Panc1 (cell line): ENCODE measurements at regions not wholly inside any gene's neighbourhood (a gene's known extent, or its start where the extent isn't known, plus 50 kb on each side); places are given as distances from the start of the nearest gene placed in this dataset.

ENCODE experiments used
- ATAC-seq: fragments of 200-7000 bp; cut with Tn5 transposase; 2 replicates; pipeline ENCODE4 v1.9.1; 2020; ENCODE audit warnings: mild to moderate bottlenecking, moderate library complexity
- BruUV-seq: library from RNA; stranded (reverse); fragments of 400-500 nt; replicated peaks from 2 replicates; lab custom pipeline; 2021; lab: Mats Ljungman, UMichigan
- CTCF ChIA-PET: fragments of 300-600 bp; sonication (Branson Sonifier 250); formaldehyde crosslinking; loops from one replicate; lab custom pipeline; 2022; ENCODE audit warnings: antibody characterized with exemption; lab: Charles Lee
- POLR2A ChIA-PET: fragments of 300-600 bp; sonication (Branson Sonifier 250); formaldehyde crosslinking; loops from one replicate; lab custom pipeline; 2022; ENCODE audit warnings: antibody characterized with exemption; lab: Charles Lee
- DNase-seq: peaks from one replicate; pipeline ENCODE4 v3.0.0-alpha.2; 2010; ENCODE audit warnings: low read depth, low spot score
- H3K27ac ChIP-seq: 2 replicates; pipeline ENCODE4 v1.5.1; 2011; ENCODE audit warnings: mild to moderate bottlenecking, low read length, inconsistent platforms
- H3K27me3 ChIP-seq: fragments of 200-500 bp; sonication (Bioruptor generic); 2 replicates; pipeline ENCODE4 v1.6.0; 2014; ENCODE audit warnings: low read length, inconsistent platforms; ENCODE audit not compliant: control insufficient read depth, insufficient read depth
- H3K36me3 ChIP-seq: fragments of 200-500 bp; sonication (Bioruptor generic); 2 replicates; pipeline ENCODE4 v1.5.1; 2014; ENCODE audit warnings: inconsistent platforms, mild to moderate bottlenecking, low read length, moderate library complexity; ENCODE audit not compliant: control insufficient read depth, insufficient read depth
- H3K4me1 ChIP-seq: 2 replicates; pipeline ENCODE4 v1.5.1; 2011; ENCODE audit warnings: inconsistent platforms, mild to moderate bottlenecking, low read length, moderate library complexity; ENCODE audit not compliant: control insufficient read depth, insufficient read depth
- H3K4me3 ChIP-seq, 2 experiments: 2 replicates each; pipeline ENCODE4 v1.5.1; 2011 to 2012; ENCODE audit warnings: low read depth in 2 of 2, low read length in 2 of 2, mild to moderate bottlenecking in 2 of 2, inconsistent platforms in 1 of 2, moderate library complexity in 1 of 2
- H3K9me3 ChIP-seq: fragments of 200-500 bp; sonication (Bioruptor generic); 2 replicates; pipeline ENCODE4 v1.5.1; 2014; ENCODE audit warnings: low read depth, mild to moderate bottlenecking, inconsistent platforms, low read length, moderate library complexity; ENCODE audit not compliant: control insufficient read depth, insufficient read depth
- CTCF ChIP-seq: fragments of 450-650 bp; IDR thresholded peaks from 2 replicates; pipeline ENCODE4 v1.5.1; 2017; ENCODE audit warnings: mild to moderate bottlenecking
- POLR2AphosphoS5 ChIP-seq: IDR thresholded peaks from 2 replicates; pipeline ENCODE4 v1.6.1; 2012; ENCODE audit warnings: mild to moderate bottlenecking, low read depth, low read length, moderate library complexity
- SIN3A ChIP-seq: IDR thresholded peaks from 2 replicates; pipeline ENCODE4 v1.6.1; 2012; ENCODE audit warnings: low read depth, mild to moderate bottlenecking, low read length, moderate library complexity, borderline replicate concordance; ENCODE audit not compliant: insufficient read depth
- TCF7L2 ChIP-seq: IDR thresholded peaks from 2 replicates; pipeline ENCODE4 v1.6.1; 2011; ENCODE audit warnings: mild to moderate bottlenecking, low read depth, low read length, inconsistent platforms
- in situ Hi-C: cut with HindIII; loops from 2 replicates; pipeline ENCODE4 v1.10.0; 2016; ENCODE audit warnings: low sequenced_read_pairs, low pct_unique_long_range_greater_than_20kb
- intact Hi-C: fragments of 100-400 bp; cut with micrococcal nuclease; formaldehyde crosslinking; loops from one replicate; pipeline ENCODE4 v1.10.0; 2022; ENCODE audit not compliant: unreplicated experiment
- TF ChIP-seq, protein P1 (sequence below), 2 experiments: IDR thresholded peaks; 2 replicates each; pipeline ENCODE4 v1.6.1; 2011 to 2012; ENCODE audit warnings: low read depth in 2 of 2, control low read depth in 1 of 2, low read length in 1 of 2, mild to moderate bottlenecking in 1 of 2, moderate library complexity in 1 of 2; ENCODE audit not compliant: insufficient read depth in 1 of 2

DNA sequence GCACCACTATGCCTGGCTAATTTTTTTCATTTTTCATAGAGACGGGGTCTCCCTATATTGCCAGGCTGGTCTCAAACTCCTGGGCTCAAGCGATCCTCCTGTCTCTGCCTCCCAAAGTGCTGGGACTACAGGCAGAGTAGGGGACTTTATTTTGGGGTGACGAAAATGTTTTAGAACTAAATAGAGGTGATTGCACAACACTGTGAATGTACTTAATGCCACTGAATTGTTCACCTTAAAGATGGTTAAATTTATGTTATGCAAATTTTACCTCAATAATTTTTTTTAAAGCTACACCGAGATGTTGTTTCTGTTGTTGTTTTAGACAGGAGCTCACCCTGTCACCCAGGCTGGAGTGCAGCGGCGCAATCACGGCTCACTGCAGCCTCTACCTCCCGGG lies 111.9 kb upstream of the SEC14L1 start:
- intact Hi-C loops (no loop called here), in situ Hi-C loops (no loop called here)
- no peaks in the 10 kb centered on the region for H3K36me3 ChIP-seq
- no peak for DNase-seq
- H3K27ac ChIP-seq, result no peak overlapping the region
- ATAC-seq, result no peak
- POLR2A ChIA-PET, result interaction anchor here (0.8 kb wide), 1 partner anchor 121 kb away, joined by 3 read pairs; no protein-coding TSS in a partner anchor
- TF ChIP-seq CTCF (no peak), SIN3A (no peak), TCF7L2 (no peak), POLR2AphosphoS5 (no peak)
- TF ChIP-seq, protein P1, sequence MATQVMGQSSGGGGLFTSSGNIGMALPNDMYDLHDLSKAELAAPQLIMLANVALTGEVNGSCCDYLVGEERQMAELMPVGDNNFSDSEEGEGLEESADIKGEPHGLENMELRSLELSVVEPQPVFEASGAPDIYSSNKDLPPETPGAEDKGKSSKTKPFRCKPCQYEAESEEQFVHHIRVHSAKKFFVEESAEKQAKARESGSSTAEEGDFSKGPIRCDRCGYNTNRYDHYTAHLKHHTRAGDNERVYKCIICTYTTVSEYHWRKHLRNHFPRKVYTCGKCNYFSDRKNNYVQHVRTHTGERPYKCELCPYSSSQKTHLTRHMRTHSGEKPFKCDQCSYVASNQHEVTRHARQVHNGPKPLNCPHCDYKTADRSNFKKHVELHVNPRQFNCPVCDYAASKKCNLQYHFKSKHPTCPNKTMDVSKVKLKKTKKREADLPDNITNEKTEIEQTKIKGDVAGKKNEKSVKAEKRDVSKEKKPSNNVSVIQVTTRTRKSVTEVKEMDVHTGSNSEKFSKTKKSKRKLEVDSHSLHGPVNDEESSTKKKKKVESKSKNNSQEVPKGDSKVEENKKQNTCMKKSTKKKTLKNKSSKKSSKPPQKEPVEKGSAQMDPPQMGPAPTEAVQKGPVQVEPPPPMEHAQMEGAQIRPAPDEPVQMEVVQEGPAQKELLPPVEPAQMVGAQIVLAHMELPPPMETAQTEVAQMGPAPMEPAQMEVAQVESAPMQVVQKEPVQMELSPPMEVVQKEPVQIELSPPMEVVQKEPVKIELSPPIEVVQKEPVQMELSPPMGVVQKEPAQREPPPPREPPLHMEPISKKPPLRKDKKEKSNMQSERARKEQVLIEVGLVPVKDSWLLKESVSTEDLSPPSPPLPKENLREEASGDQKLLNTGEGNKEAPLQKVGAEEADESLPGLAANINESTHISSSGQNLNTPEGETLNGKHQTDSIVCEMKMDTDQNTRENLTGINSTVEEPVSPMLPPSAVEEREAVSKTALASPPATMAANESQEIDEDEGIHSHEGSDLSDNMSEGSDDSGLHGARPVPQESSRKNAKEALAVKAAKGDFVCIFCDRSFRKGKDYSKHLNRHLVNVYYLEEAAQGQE (IDR thresholded peaks at IDR 0.05; ENCODE audit: insufficient read depth in 1 of 2, low read depth in 2 of 2, low read length in 1 of 2), result no peak
- no TSS peak for BruUV-seq
- H3K9me3 ChIP-seq, result no peaks in the 10 kb centered on the region
- no peak overlapping the region for H3K4me3 ChIP-seq
- CTCF ChIA-PET, result no interaction called here
- no peaks in the 10 kb centered on the region for H3K27me3 ChIP-seq
- no peaks in the 10 kb centered on the region for H3K4me1 ChIP-seq

DNA sequence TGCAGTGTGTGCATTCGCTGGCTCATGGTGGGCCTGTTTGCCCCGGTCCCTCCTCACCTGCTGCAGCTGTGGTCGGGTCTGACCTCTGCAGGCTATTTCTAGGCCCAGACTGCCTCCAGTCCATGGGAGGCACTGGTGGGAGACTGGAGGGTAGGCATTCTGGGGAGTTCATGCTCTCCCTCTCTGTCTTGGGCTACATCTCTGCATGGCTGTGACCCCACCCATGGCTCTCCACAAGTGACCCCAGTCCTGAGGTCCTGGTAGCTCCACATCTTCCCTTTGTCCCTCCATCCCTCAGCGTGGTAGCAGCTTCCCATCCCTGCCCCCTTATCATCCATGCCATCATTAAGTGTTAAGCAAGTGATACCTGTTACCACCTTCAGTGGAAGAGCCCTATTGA lies 107.8 kb upstream of the SEC14L1 start:
- Histone ChIP-seq H3K4me1 (no peaks in the 10 kb centered on the region), H3K4me3 (no peak overlapping the region), H3K36me3 (no peaks in the 10 kb centered on the region), H3K27me3 (no peaks in the 10 kb centered on the region), H3K27ac (no peak overlapping the region), H3K9me3 (no peaks in the 10 kb centered on the region)
- no peak for DNase-seq
- no TSS peak for BruUV-seq
- intact Hi-C loops, result no loop called here
- TF ChIP-seq SIN3A (no peak), POLR2AphosphoS5 (no peak), CTCF (no peak), TCF7L2 (no peak)
- TF ChIP-seq, protein P1 (IDR thresholded peaks at IDR 0.05; ENCODE audit: insufficient read depth in 1 of 2, low read depth in 2 of 2, low read length in 1 of 2), result no peak
- no peak for ATAC-seq
- POLR2A ChIA-PET, result no interaction called here
- CTCF ChIA-PET, result interaction anchor here (0.6 kb wide), 2 partner anchors 212 to 335 kb away, joined by 4 to 18 read pairs; no protein-coding TSS in a partner anchor
- in situ Hi-C loops, result no loop called here
